ENCODE measurements at regions not wholly inside any gene's neighbourhood (a gene's known extent, or its start where the extent isn't known, plus 50 kb on each side); places are given as distances from the start of the nearest gene placed in this dataset.

DNA sequence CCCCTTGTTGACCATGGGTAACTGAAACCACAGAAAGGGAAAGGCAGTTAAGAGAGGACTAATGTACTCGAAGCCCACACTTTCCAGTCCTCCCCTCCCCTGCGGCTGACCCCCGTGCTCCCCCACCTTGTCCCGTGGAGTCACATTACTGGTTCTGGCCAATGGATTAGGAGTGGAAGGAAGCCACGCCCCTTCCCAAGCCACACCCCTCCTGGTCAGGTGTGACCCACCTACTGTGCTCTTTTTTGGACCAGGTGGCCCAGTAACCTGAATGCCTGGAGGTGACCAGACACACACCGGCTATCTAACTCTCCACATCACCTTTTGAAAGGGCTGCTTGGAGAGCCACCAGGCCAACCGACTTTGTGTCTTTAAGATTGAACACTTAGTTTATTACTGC, 109.3 kb upstream of the MSX1 start:
- in situ Hi-C loops (cut with HindIII; ENCODE audit: low sequenced_read_pairs), result no loop called here

- in situ Hi-C loops (cut with HindIII; ENCODE audit: low sequenced_read_pairs), result no loop called here
Measured at GRCh38 chr4:4749137-4749536, 110.3 kb upstream of the MSX1 start.

DNA sequence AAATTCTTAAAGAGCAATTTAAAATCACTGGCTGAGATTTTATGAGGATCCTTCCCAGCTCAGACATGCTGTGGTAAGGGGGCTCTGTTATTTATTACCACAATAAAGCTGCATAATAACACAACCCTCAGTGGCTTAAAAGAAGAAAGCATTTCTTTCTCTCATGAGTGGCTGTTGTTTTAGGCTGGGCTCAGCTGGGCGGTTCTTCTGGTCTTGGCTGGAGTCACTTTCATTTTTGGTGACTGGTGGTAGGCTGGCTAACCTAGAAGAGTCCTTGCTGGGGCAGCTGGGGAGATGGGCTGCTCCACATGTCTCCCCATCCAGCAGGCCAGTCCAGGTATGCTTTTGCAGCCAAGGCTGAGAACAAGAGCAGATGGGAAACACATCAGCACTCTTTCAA, 113.0 kb upstream of the MSX1 start:
- in situ Hi-C loops (cut with HindIII; ENCODE audit: low sequenced_read_pairs), result no loop called here

- in situ Hi-C loops (cut with HindIII; ENCODE audit: low sequenced_read_pairs), result no loop called here
Measured at GRCh38 chr4:4740071-4740470, 119.4 kb upstream of the MSX1 start.

DNA sequence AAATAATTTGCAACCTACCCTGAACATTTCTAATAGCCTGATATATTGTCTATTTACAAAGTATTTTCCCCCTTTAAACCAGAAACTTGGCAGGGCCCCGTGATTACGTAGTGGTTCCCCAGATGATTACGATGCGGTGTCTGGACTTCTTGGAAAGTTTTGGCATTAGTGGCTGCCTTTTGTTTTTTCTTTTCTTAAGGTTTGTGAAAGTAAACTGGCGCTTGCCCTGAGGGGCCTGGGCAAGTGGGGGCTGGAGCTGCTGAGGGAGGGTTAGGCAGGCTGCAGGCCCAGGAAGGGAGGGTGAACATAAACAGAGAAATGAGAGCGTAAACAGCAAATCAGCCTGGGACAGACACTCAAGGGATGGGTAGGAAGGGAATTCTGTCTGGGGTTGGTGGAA, 123.6 kb upstream of the MSX1 start:
- in situ Hi-C loops (cut with HindIII; ENCODE audit: low sequenced_read_pairs), result no loop called here

DNA sequence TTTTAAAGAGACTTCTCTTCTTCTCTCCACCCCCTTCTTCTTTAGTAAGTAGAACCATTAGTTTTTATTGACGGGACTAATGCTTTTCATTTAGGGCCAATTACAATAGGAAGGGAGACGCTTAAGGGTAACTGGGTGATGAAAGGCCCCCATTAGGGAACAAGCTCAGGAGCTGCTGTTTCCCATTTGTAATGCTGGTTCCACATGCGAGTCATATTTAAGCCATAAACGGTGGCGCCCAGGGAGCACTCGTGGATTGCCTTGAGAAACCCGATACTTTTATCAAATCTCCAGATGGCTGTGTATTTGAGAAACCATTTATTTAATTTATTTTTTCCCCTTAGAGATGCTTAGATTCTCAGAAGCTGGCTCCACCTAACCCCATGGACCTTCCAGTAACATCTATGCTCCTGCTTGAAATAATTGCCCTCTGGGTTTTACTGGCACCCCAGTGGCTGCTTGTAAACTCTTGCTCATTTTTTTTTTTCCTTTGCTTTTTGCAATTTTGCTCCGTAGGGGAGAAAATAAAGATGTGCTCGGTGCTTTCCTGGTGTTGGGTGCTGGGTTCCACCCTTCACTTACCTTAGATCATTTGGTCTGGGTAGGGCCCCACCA, 124.2 kb upstream of the MSX1 start:
- in situ Hi-C loops (cut with HindIII; ENCODE audit: low sequenced_read_pairs), result no loop called here

GRCh38 chr4:4734425-4734824, 125.0 kb upstream of the MSX1 start:
- in situ Hi-C loops (cut with HindIII; ENCODE audit: low sequenced_read_pairs), result no loop called here

- in situ Hi-C loops (cut with HindIII; ENCODE audit: low sequenced_read_pairs), result no loop called here
Measured at GRCh38 chr4:4733663-4734062, 125.8 kb upstream of the MSX1 start.

GRCh38 chr4:4730249-4730648, 129.2 kb upstream of the MSX1 start:
- in situ Hi-C loops (cut with HindIII; ENCODE audit: low sequenced_read_pairs), result no loop called here

DNA sequence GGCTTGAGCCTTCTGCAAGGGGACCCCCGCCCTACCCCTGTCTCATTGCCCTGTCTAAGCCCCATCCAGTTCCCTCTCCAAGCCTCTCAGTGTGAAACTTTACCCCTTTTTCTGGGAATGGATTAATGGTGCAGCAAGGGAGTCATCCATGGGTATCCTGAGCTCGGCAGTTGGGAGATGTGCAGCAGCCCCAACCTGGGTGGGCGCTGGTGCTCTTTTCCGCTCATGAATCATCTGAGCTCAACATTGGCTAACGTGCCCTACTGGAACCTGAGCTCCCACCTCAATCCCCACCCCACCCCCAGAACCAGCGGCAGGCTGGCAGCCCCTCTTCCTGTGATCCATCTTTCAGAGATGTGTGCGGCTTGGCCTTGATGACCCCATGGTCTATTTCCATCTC, 130.3 kb upstream of the MSX1 start:
- in situ Hi-C loops (cut with HindIII; ENCODE audit: low sequenced_read_pairs), result loop anchor here (5.0 kb wide), 1 partner anchor 73 kb away; no protein-coding TSS in a partner anchor

DNA sequence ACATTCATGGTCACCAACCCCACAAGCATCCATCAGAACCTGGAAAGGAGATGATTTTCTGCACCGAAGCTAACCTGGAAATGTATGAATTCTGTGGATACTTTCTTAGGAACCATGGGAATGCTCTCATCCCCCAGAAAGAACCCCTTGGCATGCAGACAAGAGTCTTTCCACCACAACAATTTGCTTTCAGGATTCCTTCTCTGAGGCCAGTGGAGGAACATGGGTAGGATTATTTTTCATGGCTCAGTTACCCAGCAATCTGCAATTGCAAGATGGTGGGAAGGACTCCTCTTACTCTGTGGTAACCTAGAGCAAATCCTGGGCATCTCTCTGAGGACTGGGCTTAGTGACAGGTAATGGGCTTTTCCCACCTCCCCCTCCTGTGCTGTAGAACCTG, 131.9 kb upstream of the MSX1 start:
- in situ Hi-C loops (cut with HindIII; ENCODE audit: low sequenced_read_pairs), result loop anchor here (5.0 kb wide), 1 partner anchor 75 kb away; no protein-coding TSS in a partner anchor

GRCh38 chr4:4726051-4726450, 133.4 kb upstream of the MSX1 start:
- in situ Hi-C loops (cut with HindIII; ENCODE audit: low sequenced_read_pairs), result loop anchor here (5.0 kb wide), 1 partner anchor 76 kb away; no protein-coding TSS in a partner anchor

DNA sequence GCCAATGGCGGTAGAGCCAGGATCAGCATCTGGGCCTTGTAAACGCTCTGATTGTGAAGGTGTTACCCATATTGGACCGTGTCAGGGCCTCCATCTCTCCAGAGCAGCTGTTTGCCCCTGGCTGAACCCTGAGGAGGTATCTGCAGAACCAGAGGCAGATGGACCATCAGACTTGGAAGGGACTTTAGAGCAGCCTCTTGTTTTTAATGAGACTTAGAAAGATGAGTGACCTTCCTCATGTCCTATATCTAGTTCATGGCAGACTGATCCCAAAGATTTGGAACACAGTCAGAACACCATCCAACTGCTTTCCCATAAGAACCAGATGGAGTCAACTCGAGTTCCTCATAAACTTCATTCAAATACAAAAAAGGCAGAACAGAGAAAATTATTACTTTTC, 135.1 kb upstream of the MSX1 start:
- in situ Hi-C loops (cut with HindIII; ENCODE audit: low sequenced_read_pairs), result no loop called here

DNA sequence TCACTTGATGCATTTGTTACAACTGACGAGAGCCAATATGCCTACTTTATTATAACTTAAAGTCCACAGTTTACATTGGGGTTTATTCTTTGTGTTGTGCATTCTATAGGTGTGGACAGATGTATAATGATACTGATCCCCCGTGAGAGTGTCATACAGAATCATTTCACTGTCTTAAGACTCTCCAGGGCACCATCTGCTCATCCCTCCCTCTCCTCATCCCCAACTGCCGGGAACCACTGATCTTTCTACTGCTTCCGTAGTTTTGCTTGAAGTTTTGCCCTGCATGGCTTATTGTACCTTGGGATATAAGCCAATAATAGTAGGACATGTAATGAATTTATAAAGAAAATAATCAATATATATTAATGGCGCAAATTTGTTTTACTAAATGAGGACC, 137.8 kb upstream of the MSX1 start:
- in situ Hi-C loops (cut with HindIII; ENCODE audit: low sequenced_read_pairs), result no loop called here

DNA sequence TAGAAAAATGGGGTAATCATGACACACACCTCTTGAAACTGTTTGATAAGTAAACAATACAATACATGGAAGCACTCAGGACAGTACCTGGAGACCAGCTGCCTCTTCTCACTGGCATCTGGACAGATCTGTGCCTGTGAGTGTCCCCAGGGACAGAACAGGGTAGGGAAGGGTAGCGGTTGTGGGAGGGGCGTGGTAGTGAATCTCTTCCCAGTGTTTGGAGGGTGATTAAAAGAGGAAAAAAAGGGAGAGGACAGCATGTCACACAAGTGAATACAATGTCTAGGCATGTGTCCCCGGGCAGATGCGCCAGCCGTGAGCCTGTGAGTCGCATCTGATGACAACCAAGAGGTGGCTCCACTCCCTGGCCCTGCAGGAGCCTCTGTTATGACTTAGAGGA, 138.8 kb upstream of the MSX1 start:
- in situ Hi-C loops (cut with HindIII; ENCODE audit: low sequenced_read_pairs), result no loop called here

DNA sequence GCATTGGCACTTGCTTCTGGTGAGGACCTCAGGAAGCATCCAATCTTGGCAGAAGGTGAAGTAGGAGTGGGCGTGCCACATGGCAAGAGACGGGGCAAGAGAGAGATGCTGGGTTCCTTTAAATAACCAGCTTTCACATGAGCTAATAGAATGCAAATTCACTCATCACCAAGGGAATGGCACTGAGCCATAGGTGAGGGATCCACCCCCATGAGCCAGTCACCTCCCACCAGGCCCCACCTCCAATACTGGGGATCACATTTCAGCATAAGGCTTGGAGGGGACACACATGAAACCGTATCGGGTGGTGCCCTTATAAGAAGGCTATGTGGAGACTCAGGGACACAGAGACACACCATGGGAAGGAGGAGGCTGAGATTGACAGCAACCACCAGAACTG, 140.0 kb upstream of the MSX1 start:
- in situ Hi-C loops (cut with HindIII; ENCODE audit: low sequenced_read_pairs), result no loop called here

GRCh38 chr4:4717692-4718091, 141.8 kb upstream of the MSX1 start:
- in situ Hi-C loops (cut with HindIII; ENCODE audit: low sequenced_read_pairs), result no loop called here

GRCh38 chr4:4714331-4714730, 145.1 kb upstream of the MSX1 start:
- in situ Hi-C loops (cut with HindIII; ENCODE audit: low sequenced_read_pairs), result no loop called here

GRCh38 chr4:4712800-4713528, 146.5 kb upstream of the MSX1 start:
- in situ Hi-C loops (cut with HindIII; ENCODE audit: low sequenced_read_pairs), result no loop called here

DNA sequence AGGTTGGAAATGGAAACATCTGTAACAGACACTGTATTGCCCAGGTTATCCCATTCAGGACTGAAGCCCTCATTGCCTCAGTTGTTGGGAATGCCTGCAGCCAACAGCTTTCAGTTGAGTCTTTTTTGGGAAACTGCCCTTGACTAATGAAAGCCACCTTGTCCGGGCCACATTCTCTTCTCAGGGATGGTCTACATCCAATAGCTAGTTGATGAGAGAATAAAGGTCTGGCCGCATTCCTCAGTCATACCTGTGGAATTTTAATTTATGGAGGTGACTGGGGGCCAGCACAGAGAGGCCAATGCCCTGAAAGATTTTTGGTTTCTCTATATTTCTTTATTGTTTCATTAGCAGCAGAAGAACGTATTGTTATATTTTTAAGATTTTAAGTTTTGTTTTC, 147.6 kb upstream of the MSX1 start:
- in situ Hi-C loops (cut with HindIII; ENCODE audit: low sequenced_read_pairs), result no loop called here

DNA sequence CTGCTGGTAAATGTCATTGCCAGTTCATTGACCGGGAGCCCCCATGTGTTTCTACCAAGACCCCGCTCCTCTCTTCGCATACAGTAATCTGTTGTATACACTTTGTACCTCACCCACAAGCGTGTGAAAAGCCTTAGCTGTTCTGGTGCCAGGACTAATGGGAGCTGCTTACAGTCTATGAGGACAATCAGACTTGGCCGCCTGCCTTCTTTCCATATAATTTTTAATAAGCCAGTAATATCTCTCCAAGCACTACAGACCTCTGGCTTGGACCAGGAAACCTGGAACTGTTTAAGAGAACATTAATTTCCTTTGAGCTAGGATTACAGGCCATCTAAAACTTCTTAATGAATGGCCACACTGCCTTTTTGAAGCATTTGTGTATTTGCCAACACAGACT, 149.7 kb upstream of the MSX1 start:
- in situ Hi-C loops (cut with HindIII; ENCODE audit: low sequenced_read_pairs), result no loop called here

- in situ Hi-C loops (cut with HindIII; ENCODE audit: low sequenced_read_pairs), result no loop called here
Measured at GRCh38 chr4:4704267-4704666, 155.2 kb upstream of the MSX1 start.

DNA sequence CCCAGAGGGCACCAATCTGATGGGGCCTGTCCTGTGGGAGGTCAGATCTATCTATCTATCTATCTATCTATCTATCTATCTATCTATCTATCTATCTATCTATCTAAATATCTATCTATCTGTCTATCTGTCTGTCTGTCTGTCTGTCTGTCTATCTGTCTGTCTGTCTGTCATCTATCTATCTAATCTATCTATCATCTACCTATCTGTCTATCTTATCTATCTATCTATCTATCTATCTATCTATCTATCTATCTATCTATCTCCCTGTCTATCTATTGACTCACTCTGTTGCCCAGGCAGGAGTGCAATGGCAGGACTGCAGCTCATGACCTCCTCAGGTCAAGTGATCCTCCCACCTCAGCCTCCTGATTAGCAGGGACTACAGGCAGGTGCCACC, 155.7 kb upstream of the STX18 start:
- in situ Hi-C loops (cut with HindIII; ENCODE audit: low sequenced_read_pairs), result no loop called here

Data from endothelial cell of hepatic sinusoid (primary cell).